GM12878 (cell line): ENCODE measurements at regions not wholly inside any gene's neighbourhood (a gene's known extent, or its start where the extent isn't known, plus 50 kb on each side); places are given as distances from the start of the nearest gene placed in this dataset.

Experiments
- ATAC-seq: fragments of 200-7000 bp; cut with Tn5 transposase; 3 replicates; pipeline ENCODE4 v1.9.1; 2020; ENCODE audit warnings: mild to moderate bottlenecking, moderate library complexity
- BruUV-seq: library from RNA; stranded (reverse); fragments of 400-500 nt; replicated peaks from 2 replicates; lab custom pipeline; 2021; lab: Mats Ljungman, UMichigan
- CTCF ChIA-PET: fragments of 300-600 bp; sonication (Branson Sonifier 250); formaldehyde crosslinking; extraction: SDS; loops from one replicate; lab custom pipeline; 2021; ENCODE audit warnings: inconsistent platforms; lab: Yijun Ruan, JAX
- POLR2A ChIA-PET: fragments of 350-600 bp; formaldehyde crosslinking; extraction: SDS; loops from one replicate; lab custom pipeline; 2021; ENCODE audit warnings: inconsistent platforms; lab: Charles Lee
- RAD21 ChIA-PET: fragments of 300-600 bp; sonication (Branson Sonifier 250); formaldehyde crosslinking; loops from one replicate; lab custom pipeline; 2023; ENCODE audit warnings: antibody characterized with exemption; ENCODE audit not compliant: unreplicated experiment; lab: Charles Lee
- SMC1A ChIA-PET: fragments of 300-600 bp; sonication (Branson Sonifier 250); formaldehyde crosslinking; loops from one replicate; lab custom pipeline; 2023; ENCODE audit not compliant: unreplicated experiment, uncharacterized antibody; lab: Charles Lee
- DNase-seq: peaks from one replicate; pipeline ENCODE4 v3.0.0-alpha.2; 2011; ENCODE audit warnings: low read depth, low spot score
- FAIRE-seq: peaks from 3 replicates; lab custom pipeline; 2011; peaks lifted over from hg19 to GRCh38; lab: Jason Lieb, UNC
- H2AFZ ChIP-seq: 2 replicates; pipeline ENCODE4 v1.6.0; 2011; ENCODE audit warnings: low read depth, low read length, control low read depth; ENCODE audit not compliant: control insufficient read depth
- H3K27ac ChIP-seq: 2 replicates; pipeline ENCODE4 v1.5.1; 2011; ENCODE audit warnings: control low read depth; ENCODE audit not compliant: control insufficient read depth, insufficient read depth
- H3K27me3 ChIP-seq, 2 experiments: replicated peaks in 1 of 2; 2 replicates each; pipeline versions ENCODE4 v1.6.0 to v1.6.1; 2011; ENCODE audit warnings: low read length in 1 of 2; ENCODE audit not compliant: control insufficient read depth in 2 of 2, insufficient read depth in 2 of 2
- H3K36me3 ChIP-seq, 2 experiments: 2 replicates each; pipeline ENCODE4 v1.5.1; 2011; ENCODE audit warnings: low read length in 1 of 2; ENCODE audit not compliant: control insufficient read depth in 2 of 2, insufficient read depth in 2 of 2
- H3K4me1 ChIP-seq: 2 replicates; pipeline ENCODE4 v1.6.1; 2011; ENCODE audit warnings: mild to moderate bottlenecking, low read length, moderate library complexity, mixed read lengths; ENCODE audit not compliant: control insufficient read depth, insufficient read depth
- H3K4me2 ChIP-seq: 2 replicates; pipeline ENCODE4 v1.6.0; 2011; ENCODE audit warnings: control low read depth; ENCODE audit not compliant: control insufficient read depth, insufficient read depth
- H3K4me3 ChIP-seq: fragments of 200-600 bp; sonication (generic); 2 replicates; pipeline ENCODE4 v1.5.1; 2016
- H3K79me2 ChIP-seq: 2 replicates; pipeline ENCODE4 v1.6.0; 2011; ENCODE audit warnings: low read length; ENCODE audit not compliant: control insufficient read depth, insufficient read depth
- H3K9ac ChIP-seq: 2 replicates; pipeline ENCODE4 v1.8.0; 2011; ENCODE audit warnings: low read length, control low read depth, mixed read lengths; ENCODE audit not compliant: control insufficient read depth, insufficient read depth
- H3K9me3 ChIP-seq: replicated peaks from 3 replicates; pipeline ENCODE4 v1.5.1; 2011; ENCODE audit warnings: mild to moderate bottlenecking, low read length; ENCODE audit not compliant: control insufficient read depth, insufficient read depth
- H4K20me1 ChIP-seq: 2 replicates; pipeline ENCODE4 v1.6.0; 2011; ENCODE audit not compliant: control insufficient read depth, insufficient read depth
- BACH1 ChIP-seq: fragments of 450-650 bp; IDR thresholded peaks from 2 replicates; pipeline ENCODE4 v1.6.1; 2017; ENCODE audit warnings: mild to moderate bottlenecking, borderline replicate concordance
- CHD1 ChIP-seq: IDR thresholded peaks from 2 replicates; pipeline ENCODE4 v1.6.1; 2012; ENCODE audit warnings: low read depth, low read length, improper control_type of control experiment
- GATAD2B ChIP-seq: fragments of 450-650 bp; conservative IDR thresholded peaks from 2 replicates; pipeline ENCODE4 v1.6.1; 2017; ENCODE audit warnings: low read depth, mild to moderate bottlenecking, moderate library complexity
- HDAC2 ChIP-seq: fragments of 200-600 bp; sonication (generic); IDR thresholded peaks from 2 replicates; pipeline ENCODE4 v1.6.1; 2017
- IRF4 ChIP-seq: IDR thresholded peaks from 2 replicates; pipeline ENCODE4 v1.6.1; 2011; ENCODE audit warnings: low read depth, low read length
- KAT2A ChIP-seq: conservative IDR thresholded peaks from 2 replicates; pipeline ENCODE4 v1.6.1; 2011; ENCODE audit warnings: low read depth, low read length; ENCODE audit not compliant: control insufficient read depth
- PKNOX1 ChIP-seq: fragments of 450-650 bp; IDR thresholded peaks from 2 replicates; pipeline ENCODE4 v1.6.1; 2016; ENCODE audit warnings: mild to moderate bottlenecking
- POLR2A ChIP-seq: IDR thresholded peaks from 2 replicates; pipeline ENCODE4 v1.6.1; 2011; ENCODE audit warnings: low read depth, mild to moderate bottlenecking, low read length
- SIX5 ChIP-seq: IDR thresholded peaks from 2 replicates; pipeline ENCODE4 v1.6.1; 2011; ENCODE audit warnings: mild to moderate bottlenecking, low read depth, low read length, moderate library complexity; ENCODE audit not compliant: severe bottlenecking
- SMAD1 ChIP-seq: fragments of 450-650 bp; IDR thresholded peaks from 2 replicates; pipeline ENCODE4 v1.6.1; 2018; ENCODE audit warnings: mild to moderate bottlenecking, low read depth; ENCODE audit not compliant: partially characterized antibody
- STAT3 ChIP-seq: IDR thresholded peaks from 2 replicates; pipeline ENCODE4 v1.6.1; 2011; ENCODE audit warnings: low read depth, low read length, improper control_type of control experiment
- SUPT20H ChIP-seq: IDR thresholded peaks from 2 replicates; pipeline ENCODE4 v1.6.1; 2011; ENCODE audit warnings: low read depth, mild to moderate bottlenecking, low read length, moderate library complexity, borderline replicate concordance; ENCODE audit not compliant: control insufficient read depth
- TAF1 ChIP-seq: IDR thresholded peaks from 2 replicates; pipeline ENCODE4 v1.6.1; 2011; ENCODE audit warnings: mild to moderate bottlenecking, low read depth, low read length, borderline replicate concordance
- TCF7 ChIP-seq: IDR thresholded peaks from 2 replicates; pipeline ENCODE4 v1.6.1; 2014; ENCODE audit warnings: antibody characterized with exemption, borderline replicate concordance
- YBX1 ChIP-seq: fragments of 450-650 bp; IDR thresholded peaks from 2 replicates; pipeline ENCODE4 v1.6.1; 2016; ENCODE audit warnings: antibody characterized with exemption
- ZBTB4 ChIP-seq: fragments of 450-650 bp; formaldehyde crosslinking; IDR thresholded peaks from 2 replicates; pipeline ENCODE4 v1.4.0; 2022; ENCODE audit warnings: mild to moderate bottlenecking, moderate library complexity
- ZBTB40 ChIP-seq: fragments of 450-650 bp; IDR thresholded peaks from 2 replicates; pipeline ENCODE4 v1.6.1; 2016; ENCODE audit warnings: mild to moderate bottlenecking, moderate library complexity, borderline replicate concordance
- ZNF207 ChIP-seq: fragments of 450-650 bp; IDR thresholded peaks from 2 replicates; pipeline ENCODE4 v1.6.1; 2014; ENCODE audit warnings: antibody characterized with exemption, mild to moderate bottlenecking, borderline replicate concordance
- WGBS: methylation state at CpG from one replicate; pipeline ENCODE4 v1.1.6; 2016; ENCODE audit warnings: low lambda C conversion rate; ENCODE audit not compliant: insufficient replicate concordance, insufficient coverage; ENCODE audit errors: missing lambda C conversion rate; 5-methylcytosine and 5-hydroxymethylcytosine counted together
- in situ Hi-C: fragments of 300-500 bp; cut with MboI; formaldehyde crosslinking; loops from 9 replicates; pipeline ENCODE4 v1.14.3; 2018; ENCODE audit warnings: mixed read lengths
- intact Hi-C: fragments of 100-400 bp; cut with micrococcal nuclease; formaldehyde crosslinking; loops from one replicate; pipeline ENCODE4 v1.14.2; 2022; ENCODE audit not compliant: unreplicated experiment

GRCh38 chr13:48161530-48162179 lies 66.8 kb upstream of the MED4 start:
- CTCF ChIA-PET, result interaction anchor here (1.1 kb wide), 1 partner anchor 12 kb away, joined by 3 read pairs; no protein-coding TSS in a partner anchor
- no peak for FAIRE-seq
- H3K27ac ChIP-seq, result no peak overlapping the region
- TF ChIP-seq KAT2A (no peak), CHD1 (no peak), PKNOX1 (no peak), HDAC2 (no peak), GATAD2B (no peak), YBX1 (no peak), ZBTB4 (no peak), POLR2A (no peak), BACH1 (no peak), SIX5 (no peak), ZNF207 (no peak), SMAD1 (no peak), TCF7 (no peak), STAT3 (no peak), IRF4 (no peak), SUPT20H (no peak), TAF1 (no peak), ZBTB40 (no peak)

More at GRCh38 chr13:48161530-48162179, 66.8 kb upstream of the MED4 start:
- Histone ChIP-seq H3K4me1 (peaks cover under 1% of the 10 kb centered on the region; the same call in 1 of the 2 replicates), H3K4me2 (no peak overlapping the region), H3K27me3 (0 out of 4 replicates have a peak, but pooled peaks cover 0 to 2% of the 10 kb centered on the region in 2 experiments), H3K9ac (no peak overlapping the region), H4K20me1 (no peaks in the 10 kb centered on the region), H3K36me3 (no peaks in the 10 kb centered on the region), H2AFZ (no peak overlapping the region), H3K9me3 (no peaks in the 10 kb centered on the region; the same call in 2 of the 3 replicates), H3K4me3 (no peak overlapping the region), H3K79me2 (no peaks in the 10 kb centered on the region)
- WGBS, result 42% methylated on average over 5 of the region's 5 CpGs
- SMC1A ChIA-PET, result interaction anchor here (0.7 to 1.2 kb wide), 2 partner anchors 9 to 21 kb away, joined by 3 read pairs; no protein-coding TSS in a partner anchor
- no TSS peak for BruUV-seq
- RAD21 ChIA-PET, result no interaction called here
- DNase-seq (no peak), ATAC-seq (no peak)
- in situ Hi-C loops (no loop called here), intact Hi-C loops (no loop called here)
- POLR2A ChIA-PET, result no interaction called here
